NOMO-1 treated with dmso at 0.1 percent for 144 hours (cell line): ENCODE measurements at regions not wholly inside any gene's neighbourhood (a gene's known extent, or its start where the extent isn't known, plus 50 kb on each side); places are given as distances from the start of the nearest gene placed in this dataset.
"Not testable (repeated sequence)": the region's sequence is repeated elsewhere in the genome, so short reads cannot be mapped to it uniquely, and the experiment has no call there.

Experiments
- DNase-seq: peaks from one replicate; lab custom pipeline; 2025; ENCODE audit not compliant: unreplicated experiment; lab: John Stamatoyannopoulos, UW

GRCh38 chr3:117853923-117854668 lies 1144.5 kb downstream of the TUSC7 start:
- DNase-seq = no peak

- DNase-seq = no peak
These were observed 1146.8 kb downstream of the TUSC7 start for GRCh38 chr3:117856354-117856753.

- DNase-seq = no peak
These were observed 1153.6 kb downstream of the TUSC7 start for GRCh38 chr3:117863146-117863545.

GRCh38 chr3:117865338-117865737 lies 1155.8 kb downstream of the TUSC7 start:
- DNase-seq = no peak

GRCh38 chr3:117868766-117869165 lies 1159.2 kb downstream of the TUSC7 start:
- no peak for DNase-seq

- DNase-seq = no peak
These were observed 1162.4 kb downstream of the TUSC7 start for GRCh38 chr3:117871934-117872333.

GRCh38 chr3:117872594-117873248 lies 1161.9 kb downstream of the IGSF11 start:
- not testable (repeated sequence) for DNase-seq

- DNase-seq = no peak
These were observed 1161.4 kb downstream of the IGSF11 start for GRCh38 chr3:117873249-117873600.

- no peak for DNase-seq
These were observed 1160.5 kb downstream of the IGSF11 start for GRCh38 chr3:117874028-117874690.

GRCh38 chr3:117874904-117875874 lies 1159.5 kb downstream of the IGSF11 start:
- DNase-seq = no peak

- no peak for DNase-seq
These were observed 1158.8 kb downstream of the IGSF11 start for GRCh38 chr3:117875887-117876286.

- DNase-seq = no peak
These were observed 1154.0 kb downstream of the IGSF11 start for GRCh38 chr3:117880638-117881037.

- DNase-seq = no peak
These were observed 1153.4 kb downstream of the IGSF11 start for GRCh38 chr3:117881210-117881609.

- DNase-seq = peak; percentile 72
These were observed 1149.6 kb downstream of the IGSF11 start for GRCh38 chr3:117885011-117885441.

- DNase-seq = no peak
These were observed 1148.5 kb downstream of the IGSF11 start for GRCh38 chr3:117886147-117886546.

- no peak for DNase-seq
These were observed 1147.6 kb downstream of the IGSF11 start for GRCh38 chr3:117887031-117887430.

GRCh38 chr3:117887901-117888300 lies 1146.7 kb downstream of the IGSF11 start:
- DNase-seq = no peak

GRCh38 chr3:117892431-117892841 lies 1142.2 kb downstream of the IGSF11 start:
- no peak for DNase-seq

- no peak for DNase-seq
These were observed 1141.6 kb downstream of the IGSF11 start for GRCh38 chr3:117893001-117893400.

GRCh38 chr3:117893638-117894037 lies 1141.0 kb downstream of the IGSF11 start:
- DNase-seq = no peak
